WTC11 (cell line): ENCODE measurements at regions not wholly inside any gene's neighbourhood (a gene's known extent, or its start where the extent isn't known, plus 50 kb on each side); places are given as distances from the start of the nearest gene placed in this dataset.

Experiments
- ATAC-seq: fragments of 200-7000 bp; cut with Tn5 transposase; 2 replicates; pipeline ENCODE4 v1.10.0; 2021; ENCODE audit warnings: mild to moderate bottlenecking, moderate library complexity
- CTCF ChIA-PET: fragments of 300-600 bp; sonication (Branson Sonifier 250); formaldehyde crosslinking; loops from one replicate; lab custom pipeline; 2021; ENCODE audit warnings: antibody characterized with exemption; lab: Charles Lee
- POLR2A ChIA-PET: fragments of 350-600 bp; sonication (Branson Sonifier 250); formaldehyde crosslinking; loops from one replicate; lab custom pipeline; 2021; ENCODE audit warnings: antibody characterized with exemption; lab: Charles Lee
- DNase-seq: peaks from one replicate; pipeline ENCODE4 v3.0.0; 2021; ENCODE audit warnings: low spot score
- H3K27ac Mint-ChIP-seq: 2 replicates; pipeline ENCODE4 v1.8.0; 2021; ENCODE audit warnings: mixed read lengths
- H3K27me3 Mint-ChIP-seq: 2 replicates; pipeline ENCODE4 v1.8.0; 2021; ENCODE audit warnings: low read depth, mild to moderate bottlenecking, moderate library complexity, mixed read lengths
- H3K36me3 Mint-ChIP-seq: 2 replicates; pipeline ENCODE4 v1.8.0; 2021; ENCODE audit warnings: mixed read lengths
- H3K4me1 Mint-ChIP-seq: 2 replicates; pipeline ENCODE4 v1.8.0; 2022; ENCODE audit warnings: mixed read lengths
- H3K4me3 Mint-ChIP-seq: 2 replicates; pipeline ENCODE4 v1.8.0; 2021; ENCODE audit warnings: mild to moderate bottlenecking, moderate library complexity, mixed read lengths
- H3K9me3 Mint-ChIP-seq: 2 replicates; pipeline ENCODE4 v1.8.0; 2021; ENCODE audit warnings: mixed read lengths
- AR ChIP-seq: fragments of 250-450 bp; sonication (Bioruptor Pico); IDR thresholded peaks from 2 replicates; pipeline ENCODE4 v1.9.0; 2021; ENCODE audit warnings: mild to moderate bottlenecking
- CREM ChIP-seq: sonication (generic); formaldehyde crosslinking; IDR thresholded peaks from 2 replicates; pipeline ENCODE4 v1.8.1; 2022; ENCODE audit warnings: mild to moderate bottlenecking, missing genetic modification reagents, moderate library complexity
- FOXP1 ChIP-seq: sonication (generic); formaldehyde crosslinking; IDR thresholded peaks from 2 replicates; pipeline ENCODE4 v1.8.0; 2022; ENCODE audit warnings: missing genetic modification reagents, mild to moderate bottlenecking, moderate library complexity, borderline replicate concordance
- HMGA2 ChIP-seq: fragments of 250-450 bp; sonication (Bioruptor Pico); IDR thresholded peaks from 2 replicates; pipeline ENCODE4 v1.4.0; 2021; ENCODE audit warnings: mild to moderate bottlenecking, moderate library complexity
- HMGXB4 ChIP-seq: sonication (generic); formaldehyde crosslinking; IDR thresholded peaks from 2 replicates; pipeline ENCODE4 v1.8.1; 2023; ENCODE audit warnings: mild to moderate bottlenecking, moderate library complexity, missing genetic modification reagents
- KAT7 ChIP-seq: sonication (generic); formaldehyde crosslinking; IDR thresholded peaks from 2 replicates; pipeline ENCODE4 v1.8.1; 2023; ENCODE audit warnings: missing genetic modification reagents, mild to moderate bottlenecking, borderline replicate concordance
- MXD4 ChIP-seq: fragments of 250-450 bp; sonication (Bioruptor Pico); IDR thresholded peaks from 2 replicates; pipeline ENCODE4 v1.8.0; 2021; ENCODE audit warnings: mild to moderate bottlenecking, moderate library complexity, borderline replicate concordance
- MYBL2 ChIP-seq: sonication (generic); formaldehyde crosslinking; IDR thresholded peaks from 2 replicates; pipeline ENCODE4 v1.8.1; 2023; ENCODE audit warnings: mild to moderate bottlenecking, moderate library complexity, missing genetic modification reagents
- NFATC4 ChIP-seq: fragments of 250-450 bp; sonication (Bioruptor Pico); IDR thresholded peaks from 2 replicates; pipeline ENCODE4 v1.9.0; 2021; ENCODE audit warnings: mild to moderate bottlenecking
- NFE2L1 ChIP-seq: sonication (generic); formaldehyde crosslinking; IDR thresholded peaks from 2 replicates; pipeline ENCODE4 v1.8.1; 2023; ENCODE audit warnings: missing genetic modification reagents
- OVOL2 ChIP-seq: fragments of 250-450 bp; sonication (Bioruptor Pico); IDR thresholded peaks from 2 replicates; pipeline ENCODE4 v1.9.0; 2021; ENCODE audit warnings: mild to moderate bottlenecking, borderline replicate concordance
- PRDM15 ChIP-seq: sonication (generic); formaldehyde crosslinking; IDR thresholded peaks from 2 replicates; pipeline ENCODE4 v1.8.0; 2022; ENCODE audit warnings: missing genetic modification reagents
- PREB ChIP-seq: sonication (generic); formaldehyde crosslinking; IDR thresholded peaks from 2 replicates; pipeline ENCODE4 v1.8.1; 2022; ENCODE audit warnings: mild to moderate bottlenecking, missing genetic modification reagents, moderate library complexity, borderline replicate concordance
- SMAD3 ChIP-seq: sonication (generic); formaldehyde crosslinking; IDR thresholded peaks from 2 replicates; pipeline ENCODE4 v1.8.0; 2022; ENCODE audit warnings: missing genetic modification reagents, mild to moderate bottlenecking, borderline replicate concordance
- SOX15 ChIP-seq: fragments of 250-450 bp; sonication (Bioruptor Pico); IDR thresholded peaks from 2 replicates; pipeline ENCODE4 v1.9.0; 2021; ENCODE audit warnings: mild to moderate bottlenecking
- SP1 ChIP-seq: sonication (generic); formaldehyde crosslinking; conservative IDR thresholded peaks from 2 replicates; pipeline ENCODE4 v1.8.1; 2022; ENCODE audit warnings: missing genetic modification reagents
- ZNF263 ChIP-seq: sonication (generic); formaldehyde crosslinking; IDR thresholded peaks from 2 replicates; pipeline ENCODE4 v1.8.1; 2022; ENCODE audit warnings: low read depth, mild to moderate bottlenecking, moderate library complexity, missing genetic modification reagents
- ZNF317 ChIP-seq: sonication (generic); formaldehyde crosslinking; IDR thresholded peaks from 2 replicates; pipeline ENCODE4 v1.8.1; 2023; ENCODE audit warnings: low read depth, mild to moderate bottlenecking, moderate library complexity, missing genetic modification reagents, borderline replicate concordance
- TF ChIP-seq, protein P1 (sequence below): fragments of 200-600 bp; IDR thresholded peaks from 2 replicates; pipeline ENCODE4 v1.8.0; 2022; ENCODE audit warnings: antibody characterized with exemption
- TF ChIP-seq, protein P2 (sequence below): fragments of 250-450 bp; sonication (Bioruptor Pico); IDR thresholded peaks from 2 replicates; pipeline ENCODE4 v1.8.0; 2021; ENCODE audit warnings: mild to moderate bottlenecking

GRCh38 chr4:30838331-30838730, 118.2 kb downstream of the PCDH7 start (continued):
- TF ChIP-seq NFE2L1 (no peak), SP1 (CRISPR knock-in tag) (no peak), AR (no peak), ZNF263 (CRISPR knock-in tag) (no peak), PRDM15 (CRISPR knock-in tag) (no peak), HMGA2 (CRISPR knock-in tag) (no peak), ZNF317 (CRISPR knock-in tag) (no peak), MXD4 (CRISPR knock-in tag) (no peak), MYBL2 (CRISPR knock-in tag) (no peak)
- TF ChIP-seq, all 79 proteins: peak for 0

DNA sequence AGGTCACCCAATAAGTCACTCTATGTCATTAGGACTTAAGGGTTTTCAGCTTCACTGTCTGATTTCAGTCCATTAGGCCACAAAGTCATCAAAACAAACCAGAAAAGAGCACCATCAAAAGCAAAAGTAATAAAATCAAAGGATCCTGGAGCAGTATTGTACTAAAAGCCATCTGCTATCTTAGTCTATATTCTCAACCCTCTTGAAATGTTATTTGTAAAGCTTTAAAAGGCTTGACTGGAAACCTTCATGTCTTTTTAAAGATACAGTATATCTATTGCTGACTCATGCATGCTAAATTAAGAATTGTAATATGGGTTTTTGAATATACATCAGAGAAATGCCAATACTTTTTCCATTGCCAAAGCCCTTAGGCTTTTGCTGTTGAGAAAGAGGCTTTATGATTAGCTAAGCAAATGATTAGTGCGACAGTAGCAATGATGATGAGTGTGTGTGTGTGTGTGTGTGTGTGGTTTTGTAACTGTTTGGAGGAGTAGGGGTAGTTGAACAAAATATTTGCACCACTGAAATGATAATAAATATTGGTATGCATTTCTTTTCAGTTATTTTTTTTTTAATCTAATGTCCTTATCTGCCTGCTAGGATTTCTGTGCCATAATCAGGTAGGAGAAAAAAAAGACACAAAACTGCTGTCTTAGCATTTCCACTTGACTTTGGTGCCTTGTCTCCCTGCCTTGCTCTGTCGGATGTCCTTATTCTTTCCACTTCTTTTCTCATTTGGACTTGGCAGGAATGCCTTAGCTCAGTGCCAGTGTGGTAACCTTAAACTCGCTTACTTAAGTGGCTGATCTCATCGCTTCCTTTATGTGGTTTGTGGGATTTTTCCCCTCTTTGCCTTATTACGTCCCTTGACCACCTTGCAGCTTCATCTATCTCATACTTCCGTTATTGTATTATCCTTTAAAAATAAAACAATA, 119.7 kb downstream of the PCDH7 start:
- POLR2A ChIA-PET, result no interaction called here
- ATAC-seq, result no peak
- H3K4me1 Mint-ChIP-seq, result peaks cover 55% of the 10 kb centered on the region
- no peak for TF ChIP-seq HMGXB4 (CRISPR knock-in tag)
- no peak for TF ChIP-seq KAT7
- TF ChIP-seq PREB (CRISPR knock-in tag), result no peak
- TF ChIP-seq NFATC4 (CRISPR knock-in tag), result no peak
- TF ChIP-seq FOXP1, result no peak
- TF ChIP-seq, protein P1, sequence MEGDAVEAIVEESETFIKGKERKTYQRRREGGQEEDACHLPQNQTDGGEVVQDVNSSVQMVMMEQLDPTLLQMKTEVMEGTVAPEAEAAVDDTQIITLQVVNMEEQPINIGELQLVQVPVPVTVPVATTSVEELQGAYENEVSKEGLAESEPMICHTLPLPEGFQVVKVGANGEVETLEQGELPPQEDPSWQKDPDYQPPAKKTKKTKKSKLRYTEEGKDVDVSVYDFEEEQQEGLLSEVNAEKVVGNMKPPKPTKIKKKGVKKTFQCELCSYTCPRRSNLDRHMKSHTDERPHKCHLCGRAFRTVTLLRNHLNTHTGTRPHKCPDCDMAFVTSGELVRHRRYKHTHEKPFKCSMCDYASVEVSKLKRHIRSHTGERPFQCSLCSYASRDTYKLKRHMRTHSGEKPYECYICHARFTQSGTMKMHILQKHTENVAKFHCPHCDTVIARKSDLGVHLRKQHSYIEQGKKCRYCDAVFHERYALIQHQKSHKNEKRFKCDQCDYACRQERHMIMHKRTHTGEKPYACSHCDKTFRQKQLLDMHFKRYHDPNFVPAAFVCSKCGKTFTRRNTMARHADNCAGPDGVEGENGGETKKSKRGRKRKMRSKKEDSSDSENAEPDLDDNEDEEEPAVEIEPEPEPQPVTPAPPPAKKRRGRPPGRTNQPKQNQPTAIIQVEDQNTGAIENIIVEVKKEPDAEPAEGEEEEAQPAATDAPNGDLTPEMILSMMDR, result no peak
- TF ChIP-seq, protein P2, sequence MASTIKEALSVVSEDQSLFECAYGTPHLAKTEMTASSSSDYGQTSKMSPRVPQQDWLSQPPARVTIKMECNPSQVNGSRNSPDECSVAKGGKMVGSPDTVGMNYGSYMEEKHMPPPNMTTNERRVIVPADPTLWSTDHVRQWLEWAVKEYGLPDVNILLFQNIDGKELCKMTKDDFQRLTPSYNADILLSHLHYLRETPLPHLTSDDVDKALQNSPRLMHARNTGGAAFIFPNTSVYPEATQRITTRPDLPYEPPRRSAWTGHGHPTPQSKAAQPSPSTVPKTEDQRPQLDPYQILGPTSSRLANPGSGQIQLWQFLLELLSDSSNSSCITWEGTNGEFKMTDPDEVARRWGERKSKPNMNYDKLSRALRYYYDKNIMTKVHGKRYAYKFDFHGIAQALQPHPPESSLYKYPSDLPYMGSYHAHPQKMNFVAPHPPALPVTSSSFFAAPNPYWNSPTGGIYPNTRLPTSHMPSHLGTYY, result no peak
- TF ChIP-seq CREM (CRISPR knock-in tag), result no peak
- no peak for TF ChIP-seq OVOL2 (CRISPR knock-in tag)
- TF ChIP-seq HMGA2 (CRISPR knock-in tag), result no peak
- no peak for TF ChIP-seq SOX15 (CRISPR knock-in tag)
- TF ChIP-seq SMAD3, result no peak

More for the DNA sequence above, 119.7 kb downstream of the PCDH7 start:
- Mint-ChIP-seq H3K27ac (no peak overlapping the region), H3K36me3 (no peaks in the 10 kb centered on the region), H3K9me3 (no peaks in the 10 kb centered on the region), H3K4me3 (no peak overlapping the region), H3K27me3 (no peaks in the 10 kb centered on the region)
- DNase-seq, result no peak
- CTCF ChIA-PET, result no interaction called here
